Activated naive CD8-positive, alpha-beta T cell treated with anti-CD3 and anti-CD28 coated beads, Interleukin-2, amount 10 ng/mL, durations not matched to agents 7 days and 5 days (primary cell): ENCODE measurements at regions not wholly inside any gene's neighbourhood (a gene's known extent, or its start where the extent isn't known, plus 50 kb on each side); places are given as distances from the start of the nearest gene placed in this dataset.

Experiments
- ATAC-seq: fragments of 150-1000 bp; cut with Tn5 transposase; one replicate; pipeline ENCODE4 v1.10.0; 2021; ENCODE audit warnings: low read depth, moderate library complexity
- POLR2A ChIA-PET: fragments of 350-600 bp; sonication (Branson Sonifier 250); formaldehyde crosslinking; loops from one replicate; lab custom pipeline; 2021; ENCODE audit warnings: antibody characterized with exemption; lab: Charles Lee
- DNase-seq: peaks from one replicate; pipeline ENCODE4 v3.0.0; 2021
- H3K27ac Mint-ChIP-seq: one replicate; pipeline ENCODE4 v1.8.0; 2022; ENCODE audit warnings: mild to moderate bottlenecking, mixed read lengths
- H3K27me3 Mint-ChIP-seq: one replicate; pipeline ENCODE4 v1.8.0; 2022; ENCODE audit warnings: mild to moderate bottlenecking, moderate library complexity, mixed read lengths
- H3K36me3 Mint-ChIP-seq: one replicate; pipeline ENCODE4 v1.8.0; 2021; ENCODE audit warnings: mild to moderate bottlenecking, mixed read lengths
- H3K4me1 Mint-ChIP-seq: one replicate; pipeline ENCODE4 v1.8.0; 2021; ENCODE audit warnings: mixed read lengths
- H3K4me3 Mint-ChIP-seq: one replicate; pipeline ENCODE4 v1.8.0; 2022; ENCODE audit warnings: mild to moderate bottlenecking, moderate library complexity, mixed read lengths
- H3K9me3 Mint-ChIP-seq: one replicate; pipeline ENCODE4 v1.8.0; 2021; ENCODE audit warnings: mixed read lengths

DNA sequence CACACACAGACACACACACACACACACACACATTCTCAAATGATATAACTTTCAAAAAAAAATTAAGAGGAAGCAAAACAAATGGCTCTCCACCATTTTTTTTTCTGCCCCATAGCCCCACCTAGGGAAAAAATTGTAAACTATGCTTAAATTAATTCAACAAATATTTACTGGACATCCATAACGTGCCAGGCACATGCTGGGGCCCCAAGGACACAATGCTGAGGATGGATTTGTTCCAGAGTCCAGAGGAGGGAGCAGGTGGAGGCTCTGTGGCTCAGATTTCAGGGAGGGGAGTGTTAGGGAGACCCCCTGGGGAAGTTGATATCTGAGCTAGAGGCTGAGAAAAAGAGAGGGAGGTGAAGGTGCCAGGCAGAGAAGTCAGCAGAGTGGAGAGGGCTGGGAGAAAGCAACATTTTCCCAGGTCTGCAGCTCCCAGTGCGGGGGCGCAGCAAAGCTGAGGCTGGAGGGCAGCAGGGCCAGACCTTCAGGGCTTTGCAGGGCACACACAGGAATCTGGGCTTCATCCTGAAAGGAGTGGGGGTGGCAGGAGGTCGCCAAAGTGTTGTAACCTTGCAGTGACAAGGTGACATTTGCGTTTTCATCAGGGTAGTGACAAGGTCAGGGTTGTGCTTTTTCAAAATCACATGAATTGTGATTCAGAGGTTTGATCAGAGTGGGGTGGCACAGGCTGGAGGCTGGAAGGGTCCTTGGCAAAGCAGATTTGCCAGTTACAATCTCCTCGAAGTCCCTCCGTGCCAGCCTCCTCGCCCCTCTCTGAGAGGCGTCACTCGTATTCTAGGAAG lies 261.6 kb downstream of the WDR11 start:
- no peak overlapping the region for H3K27ac Mint-ChIP-seq
- DNase-seq (no peak), ATAC-seq (no peak)
- no peak overlapping the region for H3K4me3 Mint-ChIP-seq
- peaks cover 3% of the 10 kb centered on the region for H3K9me3 Mint-ChIP-seq
- no peaks in the 10 kb centered on the region for H3K4me1 Mint-ChIP-seq
- POLR2A ChIA-PET = no interaction called here
- H3K27me3 Mint-ChIP-seq = no peaks in the 10 kb centered on the region
- no peaks in the 10 kb centered on the region for H3K36me3 Mint-ChIP-seq

DNA sequence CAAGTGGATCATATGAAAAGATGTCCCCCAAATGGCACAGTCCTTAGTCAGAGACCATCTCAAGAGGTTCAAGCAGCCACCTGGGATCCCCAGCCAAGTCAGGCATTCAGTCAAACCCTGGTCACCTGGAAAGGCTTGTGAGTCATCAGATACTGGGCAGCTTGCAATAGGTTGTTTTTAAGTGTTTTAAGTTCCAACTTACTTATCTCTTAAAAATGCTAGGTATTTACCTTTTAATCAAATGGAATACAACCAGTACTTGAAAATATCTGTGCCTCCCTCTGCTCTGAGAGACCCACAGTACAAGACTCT lies 262.2 kb downstream of the WDR11 start:
- H3K27me3 Mint-ChIP-seq = no peaks in the 10 kb centered on the region
- POLR2A ChIA-PET = no interaction called here
- no peaks in the 10 kb centered on the region for H3K36me3 Mint-ChIP-seq
- ATAC-seq = no peak
- H3K27ac Mint-ChIP-seq = no peak overlapping the region
- H3K4me3 Mint-ChIP-seq = no peak overlapping the region
- no peak for DNase-seq
- H3K4me1 Mint-ChIP-seq = no peaks in the 10 kb centered on the region
- H3K9me3 Mint-ChIP-seq = peaks cover 3% of the 10 kb centered on the region

DNA sequence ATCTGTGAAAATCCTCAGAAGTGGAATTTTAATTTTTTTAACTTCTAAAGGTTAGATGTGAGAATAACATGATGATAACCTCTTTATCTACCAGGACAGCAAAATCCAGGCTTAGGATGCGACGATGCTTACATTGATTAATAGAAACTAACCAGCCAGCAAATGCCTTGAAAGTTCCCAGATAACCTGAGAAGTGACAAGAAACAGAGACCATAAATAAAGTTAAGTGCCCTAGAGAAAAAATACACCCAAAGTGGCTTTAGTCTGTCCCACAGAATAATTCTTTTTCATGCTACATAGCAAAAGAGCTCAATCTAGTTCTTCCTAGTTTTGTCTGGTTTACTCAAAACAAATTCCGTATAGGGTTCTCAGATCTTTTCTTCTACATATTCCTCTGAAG lies 262.7 kb downstream of the WDR11 start:
- no peaks in the 10 kb centered on the region for H3K4me1 Mint-ChIP-seq
- no peak overlapping the region for H3K27ac Mint-ChIP-seq
- H3K27me3 Mint-ChIP-seq = no peaks in the 10 kb centered on the region
- H3K36me3 Mint-ChIP-seq = no peaks in the 10 kb centered on the region
- DNase-seq (no peak), ATAC-seq (no peak)
- H3K9me3 Mint-ChIP-seq = peaks cover 3% of the 10 kb centered on the region
- no peak overlapping the region for H3K4me3 Mint-ChIP-seq
- POLR2A ChIA-PET = no interaction called here

DNA sequence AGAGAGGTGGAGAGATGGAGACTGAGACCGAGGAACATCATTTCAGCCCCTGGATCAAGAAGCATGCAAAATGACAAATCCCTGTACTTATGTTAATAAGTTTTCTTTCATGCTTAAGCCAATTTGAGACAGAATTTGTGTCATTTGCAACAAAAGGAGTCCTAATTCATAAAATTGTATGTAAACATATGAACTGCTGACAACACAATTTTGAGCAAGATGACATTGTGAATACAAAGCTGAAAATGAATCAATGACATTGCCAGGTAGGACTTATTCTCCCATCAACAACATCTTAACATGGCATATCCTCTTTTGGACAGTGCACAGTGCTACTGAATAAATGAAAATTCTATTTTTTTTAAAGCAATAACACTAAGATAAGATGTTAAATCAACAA lies 264.0 kb downstream of the WDR11 start:
- Mint-ChIP-seq H3K27ac (no peak overlapping the region), H3K27me3 (no peaks in the 10 kb centered on the region), H3K4me3 (no peak overlapping the region), H3K4me1 (no peaks in the 10 kb centered on the region), H3K36me3 (no peaks in the 10 kb centered on the region), H3K9me3 (peaks cover 3% of the 10 kb centered on the region)
- DNase-seq = no peak
- POLR2A ChIA-PET = no interaction called here
- ATAC-seq = no peak

DNA sequence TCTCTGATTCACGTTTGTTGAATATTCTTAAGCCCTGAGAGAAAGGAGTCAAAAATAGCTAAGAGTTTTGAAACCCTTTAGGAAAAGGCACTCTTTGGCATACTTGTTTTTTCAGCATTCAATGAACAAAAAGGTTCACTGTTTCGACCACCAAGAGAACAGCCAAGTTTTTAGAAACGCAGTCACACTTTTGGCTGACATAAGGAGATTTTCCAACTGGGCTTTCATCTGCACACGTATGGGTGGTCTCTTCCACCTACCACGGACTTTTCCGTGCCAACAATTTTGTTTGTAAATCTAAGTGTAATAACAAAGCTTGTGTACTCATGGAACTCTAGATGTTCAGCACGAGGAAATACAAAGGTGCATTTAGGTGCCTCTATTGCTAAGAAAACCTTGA lies 270.3 kb downstream of the WDR11 start:
- Mint-ChIP-seq H3K27me3 (no peaks in the 10 kb centered on the region), H3K9me3 (peaks cover 1% of the 10 kb centered on the region), H3K36me3 (no peaks in the 10 kb centered on the region), H3K27ac (no peak overlapping the region), H3K4me3 (no peak overlapping the region), H3K4me1 (no peaks in the 10 kb centered on the region)
- DNase-seq (no peak), ATAC-seq (no peak)
- POLR2A ChIA-PET = no interaction called here

DNA sequence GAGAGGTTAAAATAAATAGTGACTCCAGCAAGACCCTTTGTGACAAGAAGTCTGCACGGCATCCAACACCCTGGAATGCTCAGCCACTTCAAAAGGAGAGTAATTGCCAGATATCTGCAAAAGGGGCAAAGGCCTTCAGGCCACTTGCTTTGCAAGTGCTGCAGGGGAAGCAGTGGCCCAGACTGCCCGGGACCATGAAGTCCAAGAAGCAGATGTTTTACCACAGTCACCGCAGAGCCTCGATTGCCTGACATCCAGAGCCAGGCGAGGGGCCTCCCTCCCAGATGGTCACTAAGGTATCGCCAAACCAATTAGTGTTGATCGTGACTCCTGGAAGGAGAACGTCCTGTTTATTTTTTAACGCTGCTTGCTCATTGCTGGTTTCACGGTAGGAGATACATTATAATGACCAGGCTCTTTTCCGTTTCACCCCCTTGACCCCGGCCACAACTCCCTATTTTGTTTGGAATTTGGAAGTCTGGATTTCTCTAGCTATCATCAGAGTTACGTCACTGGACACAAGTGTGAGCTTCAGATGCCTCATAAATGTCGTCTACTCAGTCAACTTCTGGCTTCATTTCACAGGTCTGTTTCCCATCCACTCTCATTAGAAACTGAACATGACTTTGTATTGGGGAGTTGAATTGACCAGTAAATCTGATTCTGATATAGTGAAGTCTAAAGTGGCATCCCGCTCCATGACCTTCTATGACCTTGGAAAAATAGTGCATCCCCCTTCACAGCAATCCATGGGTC lies 276.2 kb downstream of the WDR11 start:
- ATAC-seq (no peak), DNase-seq (no peak)
- no peak overlapping the region for H3K27ac Mint-ChIP-seq
- no peaks in the 10 kb centered on the region for H3K27me3 Mint-ChIP-seq
- no peaks in the 10 kb centered on the region for H3K4me1 Mint-ChIP-seq
- POLR2A ChIA-PET = no interaction called here
- no peaks in the 10 kb centered on the region for H3K36me3 Mint-ChIP-seq
- peaks cover 5% of the 10 kb centered on the region for H3K9me3 Mint-ChIP-seq
- H3K4me3 Mint-ChIP-seq = no peak overlapping the region

DNA sequence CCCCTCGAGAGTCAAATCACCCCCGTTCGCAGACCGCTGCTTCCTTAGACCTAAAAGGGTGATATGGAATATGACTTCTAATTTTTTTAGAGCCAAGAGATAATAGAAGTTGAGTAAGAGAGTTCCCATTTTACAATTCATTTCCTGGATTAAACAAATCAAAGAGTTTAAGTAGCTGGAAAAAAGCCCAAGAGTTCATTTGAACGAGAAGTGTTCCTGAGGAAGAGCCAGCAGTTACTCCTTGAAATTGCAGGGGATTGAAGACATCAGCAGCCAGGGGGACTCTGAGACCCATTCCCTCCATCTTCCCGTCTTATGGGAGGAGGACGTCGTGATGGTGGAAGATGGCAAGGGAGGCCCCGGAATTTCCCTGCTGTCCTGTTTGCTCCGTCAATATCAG lies 277.0 kb downstream of the WDR11 start:
- DNase-seq = no peak
- H3K4me1 Mint-ChIP-seq = no peaks in the 10 kb centered on the region
- no peaks in the 10 kb centered on the region for H3K36me3 Mint-ChIP-seq
- H3K4me3 Mint-ChIP-seq = no peak overlapping the region
- H3K27ac Mint-ChIP-seq = no peak overlapping the region
- H3K9me3 Mint-ChIP-seq = peaks cover 5% of the 10 kb centered on the region
- ATAC-seq = no peak
- POLR2A ChIA-PET = no interaction called here
- no peaks in the 10 kb centered on the region for H3K27me3 Mint-ChIP-seq

DNA sequence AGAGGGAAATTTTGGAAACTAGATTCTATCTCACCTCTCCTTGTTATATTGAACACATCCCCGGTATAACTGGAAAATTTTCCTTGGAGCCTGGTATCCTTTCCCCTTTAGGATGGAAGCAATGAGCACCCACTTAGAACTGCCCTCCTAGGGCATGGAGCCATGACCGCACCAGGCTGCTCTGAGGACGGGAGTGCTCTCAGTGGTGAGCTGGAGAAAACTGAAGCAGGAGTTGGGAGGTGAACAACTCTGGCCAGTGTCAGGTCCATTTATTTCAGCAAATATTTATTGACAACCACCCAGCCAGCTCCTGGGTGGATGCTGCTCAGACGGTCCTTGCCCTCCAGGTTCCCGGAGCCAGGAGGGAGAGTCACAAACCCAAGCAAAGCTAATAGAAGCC lies 278.1 kb downstream of the WDR11 start:
- Mint-ChIP-seq H3K4me1 (no peaks in the 10 kb centered on the region), H3K27ac (no peak overlapping the region), H3K9me3 (peaks cover 5% of the 10 kb centered on the region), H3K36me3 (no peaks in the 10 kb centered on the region), H3K27me3 (no peaks in the 10 kb centered on the region), H3K4me3 (no peak overlapping the region)
- DNase-seq = no peak
- no peak for ATAC-seq
- POLR2A ChIA-PET = no interaction called here

DNA sequence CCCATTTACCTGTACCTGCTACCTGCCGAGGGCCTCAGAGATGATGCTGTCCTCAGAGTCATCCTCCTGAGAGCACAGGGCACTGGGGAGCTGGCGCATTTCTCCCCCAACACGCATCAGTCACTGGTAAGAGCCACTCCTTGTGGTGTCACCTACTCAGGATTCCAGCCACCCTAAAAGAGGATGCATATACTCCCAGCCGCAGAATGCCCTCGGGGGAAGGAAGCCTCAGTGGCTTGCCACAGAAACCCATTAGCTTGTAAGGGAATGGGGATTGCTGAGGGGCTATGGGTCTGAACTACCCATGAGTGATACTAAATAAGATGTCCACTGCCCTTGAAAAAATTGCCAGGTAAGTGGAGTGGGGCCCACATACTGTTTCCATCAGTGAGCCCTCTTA lies 279.2 kb downstream of the WDR11 start:
- H3K27ac Mint-ChIP-seq = no peak overlapping the region
- no peaks in the 10 kb centered on the region for H3K4me1 Mint-ChIP-seq
- no peaks in the 10 kb centered on the region for H3K36me3 Mint-ChIP-seq
- no peaks in the 10 kb centered on the region for H3K27me3 Mint-ChIP-seq
- no peak overlapping the region for H3K4me3 Mint-ChIP-seq
- DNase-seq (no peak), ATAC-seq (no peak)
- POLR2A ChIA-PET = no interaction called here
- peaks cover 5% of the 10 kb centered on the region for H3K9me3 Mint-ChIP-seq

DNA sequence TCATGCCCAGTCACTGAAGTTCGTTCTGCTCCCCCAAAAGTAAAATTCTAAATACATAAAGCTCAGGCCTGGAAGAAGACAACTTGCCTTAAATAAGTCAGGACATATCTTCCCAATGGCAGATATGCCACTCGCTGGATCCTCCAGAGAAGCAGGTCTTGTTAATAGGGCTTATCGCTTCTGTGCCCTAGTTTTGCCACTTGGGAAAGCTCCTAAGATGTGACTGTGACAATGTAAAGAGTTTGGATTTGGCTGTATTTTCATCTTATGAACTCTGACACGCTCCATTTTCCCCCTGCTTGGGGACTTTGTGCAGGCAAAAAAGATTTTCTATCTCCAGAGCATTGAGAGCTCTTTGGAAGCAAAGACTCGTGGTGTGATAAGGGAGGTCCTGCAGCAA lies 279.9 kb downstream of the WDR11 start:
- no peaks in the 10 kb centered on the region for H3K4me1 Mint-ChIP-seq
- peaks cover 5% of the 10 kb centered on the region for H3K9me3 Mint-ChIP-seq
- no peaks in the 10 kb centered on the region for H3K27me3 Mint-ChIP-seq
- H3K27ac Mint-ChIP-seq = no peak overlapping the region
- no peak for ATAC-seq
- H3K36me3 Mint-ChIP-seq = no peaks in the 10 kb centered on the region
- POLR2A ChIA-PET = no interaction called here
- DNase-seq = no peak
- H3K4me3 Mint-ChIP-seq = no peak overlapping the region

DNA sequence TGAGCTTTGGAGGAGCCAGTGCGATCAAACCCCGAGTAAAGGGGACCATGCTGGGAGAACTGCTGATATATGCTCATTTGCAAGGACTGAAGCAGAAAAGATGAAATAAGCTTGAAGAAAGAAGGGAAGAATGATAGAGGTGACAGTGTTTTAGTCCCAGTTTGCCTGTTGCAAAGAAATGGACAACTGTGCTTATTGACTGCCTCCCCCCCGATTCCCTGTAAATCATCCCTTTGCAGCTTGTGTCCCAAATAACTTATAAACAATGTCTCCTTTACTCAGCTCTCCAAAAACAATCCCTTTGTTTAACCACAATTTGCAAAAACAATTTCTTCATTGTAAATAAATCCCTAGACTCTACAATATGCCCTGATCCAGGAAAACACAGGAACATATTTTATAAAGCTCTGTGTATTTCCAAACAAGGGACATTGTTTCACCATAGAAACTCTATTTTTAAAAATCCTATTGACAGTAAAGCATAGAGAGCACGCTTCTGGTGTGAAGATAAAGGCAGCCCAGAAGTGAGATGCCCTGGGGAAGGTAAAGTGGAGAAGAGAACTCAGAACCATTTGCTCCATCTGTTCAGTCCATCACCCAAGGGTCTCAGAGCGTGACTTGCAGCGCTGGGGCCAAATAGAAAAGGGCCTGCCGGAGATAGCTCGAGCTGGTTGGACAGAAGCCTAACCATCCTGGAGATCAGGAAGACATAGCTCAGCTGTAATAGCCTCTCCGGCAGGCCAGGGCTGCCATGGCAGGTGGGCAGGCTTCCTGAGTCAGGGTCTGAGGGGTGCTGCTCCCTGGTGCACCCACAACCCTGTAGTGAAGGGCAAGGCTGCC lies 280.5 kb downstream of the WDR11 start:
- POLR2A ChIA-PET = no interaction called here
- Mint-ChIP-seq H3K9me3 (peaks cover 4% of the 10 kb centered on the region), H3K4me3 (no peak overlapping the region), H3K36me3 (no peaks in the 10 kb centered on the region), H3K27ac (no peak overlapping the region), H3K27me3 (no peaks in the 10 kb centered on the region), H3K4me1 (no peaks in the 10 kb centered on the region)
- ATAC-seq = no peak
- no peak for DNase-seq

DNA sequence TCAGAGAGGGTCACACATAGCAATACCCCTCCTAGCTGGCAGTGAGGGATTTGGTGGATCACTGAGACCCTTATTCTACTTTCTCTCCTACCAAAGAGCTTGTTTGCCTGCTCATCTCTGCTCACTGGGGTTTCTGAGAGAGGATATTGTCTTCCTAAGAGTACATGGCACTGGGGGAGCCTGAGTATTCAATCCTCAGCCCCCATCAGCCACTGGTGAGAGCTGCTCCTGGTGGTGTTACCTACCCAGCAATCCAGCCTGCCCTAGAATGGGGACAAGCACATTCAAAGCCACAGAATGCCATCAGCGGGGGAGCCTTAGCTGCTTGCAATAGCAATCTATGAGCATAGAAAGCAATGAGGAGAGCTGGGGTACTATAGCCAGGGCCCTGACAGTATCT lies 281.1 kb downstream of the WDR11 start:
- no peaks in the 10 kb centered on the region for H3K36me3 Mint-ChIP-seq
- ATAC-seq (no peak), DNase-seq (no peak)
- no peaks in the 10 kb centered on the region for H3K27me3 Mint-ChIP-seq
- POLR2A ChIA-PET = no interaction called here
- H3K4me1 Mint-ChIP-seq = no peaks in the 10 kb centered on the region
- peaks cover 3% of the 10 kb centered on the region for H3K9me3 Mint-ChIP-seq
- H3K4me3 Mint-ChIP-seq = no peak overlapping the region
- H3K27ac Mint-ChIP-seq = no peak overlapping the region

DNA sequence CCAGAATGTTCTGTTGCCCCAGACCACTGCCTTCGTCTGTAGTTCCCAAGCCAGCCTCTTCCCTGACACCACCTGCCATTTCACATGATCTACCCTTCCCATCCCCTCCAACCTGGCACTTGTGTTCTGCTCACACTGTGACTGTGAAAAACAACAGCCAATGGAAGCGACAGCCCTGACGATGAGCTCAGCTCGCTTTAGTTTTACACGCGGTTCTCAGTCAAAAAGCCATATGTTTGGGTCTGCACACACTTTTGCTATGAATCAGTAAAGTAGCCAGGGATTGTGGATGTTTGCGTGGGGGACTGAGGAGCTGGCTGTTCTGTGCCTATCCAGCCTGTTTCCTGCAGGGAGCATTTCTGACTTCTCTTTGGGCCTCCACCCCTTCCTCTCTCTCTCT lies 282.7 kb downstream of the WDR11 start:
- Mint-ChIP-seq H3K36me3 (no peaks in the 10 kb centered on the region), H3K4me3 (no peak overlapping the region), H3K4me1 (no peaks in the 10 kb centered on the region), H3K27me3 (no peaks in the 10 kb centered on the region), H3K27ac (no peak overlapping the region), H3K9me3 (no peaks in the 10 kb centered on the region)
- ATAC-seq (no peak), DNase-seq (no peak)
- POLR2A ChIA-PET = no interaction called here

DNA sequence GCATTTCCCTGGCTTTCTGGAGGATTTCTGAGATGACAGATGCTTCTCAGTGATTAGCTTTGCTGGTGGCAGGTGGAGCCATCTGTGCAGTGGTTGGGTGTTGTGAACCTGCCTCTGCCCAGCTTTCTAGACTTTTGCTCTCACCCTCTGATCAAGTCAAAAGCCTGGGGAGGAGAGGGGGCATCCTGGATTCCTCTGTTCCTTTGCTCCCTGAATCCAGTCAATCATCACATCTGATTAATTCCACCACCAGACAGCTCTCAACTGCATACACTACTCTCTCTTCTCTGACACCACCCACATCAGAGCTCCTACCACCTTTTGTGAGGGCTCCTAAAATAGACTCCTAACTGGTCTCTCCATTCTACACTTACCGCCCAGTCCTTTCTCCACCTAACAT lies 283.5 kb downstream of the WDR11 start:
- POLR2A ChIA-PET = no interaction called here
- H3K36me3 Mint-ChIP-seq = no peaks in the 10 kb centered on the region
- no peak overlapping the region for H3K27ac Mint-ChIP-seq
- no peak overlapping the region for H3K4me3 Mint-ChIP-seq
- no peak for DNase-seq
- H3K4me1 Mint-ChIP-seq = no peaks in the 10 kb centered on the region
- ATAC-seq = no peak
- H3K27me3 Mint-ChIP-seq = no peaks in the 10 kb centered on the region
- H3K9me3 Mint-ChIP-seq = no peaks in the 10 kb centered on the region
